Naive thymus-derived CD4-positive, alpha-beta T cell (primary cell): ENCODE measurements at regions not wholly inside any gene's neighbourhood (a gene's known extent, or its start where the extent isn't known, plus 50 kb on each side); places are given as distances from the start of the nearest gene placed in this dataset.

ENCODE experiments used
- ATAC-seq: fragments of 150-1000 bp; cut with Tn5 transposase; 2 replicates; pipeline ENCODE4 v1.10.0; 2021; ENCODE audit warnings: mild to moderate bottlenecking, moderate library complexity
- CTCF ChIA-PET: fragments of 350-600 bp; sonication (Branson Sonifier 250); formaldehyde crosslinking; loops from one replicate; lab custom pipeline; 2021; ENCODE audit warnings: antibody characterized with exemption; lab: Charles Lee
- POLR2A ChIA-PET: fragments of 350-600 bp; sonication (Branson Sonifier 250); formaldehyde crosslinking; loops from one replicate; lab custom pipeline; 2021; ENCODE audit warnings: antibody characterized with exemption, inconsistent platforms; lab: Charles Lee
- DNase-seq, 9 donors: peaks; one replicate each; pipeline versions ENCODE4 v3.0.0 to v3.0.0-alpha.2; 2020 to 2022; ENCODE audit warnings: mixed read lengths in 1 of 9
- H3K27ac ChIP-seq: one replicate; pipeline ENCODE4 v1.7.0; 2013; ENCODE audit warnings: mild to moderate bottlenecking, low read depth, low read length, moderate library complexity
- H3K27me3 ChIP-seq, 2 donors: one replicate each; pipeline ENCODE4 v1.7.0; 2013; ENCODE audit warnings: low read length in 2 of 2, mild to moderate bottlenecking in 2 of 2, moderate library complexity in 2 of 2; ENCODE audit not compliant: control insufficient read depth in 2 of 2, insufficient read depth in 2 of 2
- H3K36me3 ChIP-seq, 3 experiments: 1 replicate in 2 of 3; 2 replicates in 1 of 3; pipeline ENCODE4 v1.7.0; 2013; ENCODE audit warnings: low read length in 3 of 3, mild to moderate bottlenecking in 3 of 3, moderate library complexity in 1 of 3; ENCODE audit not compliant: insufficient read depth in 3 of 3, control insufficient read depth in 2 of 3
- H3K4me1 ChIP-seq, 2 donors: one replicate each; pipeline ENCODE4 v1.7.0; 2013; ENCODE audit warnings: low read length in 2 of 2, mild to moderate bottlenecking in 2 of 2, moderate library complexity in 1 of 2; ENCODE audit not compliant: control insufficient read depth in 2 of 2, insufficient read depth in 2 of 2
- H3K4me3 ChIP-seq: 2 replicates; pipeline ENCODE4 v1.7.0; 2013; ENCODE audit warnings: mild to moderate bottlenecking, low read length
- H3K9me3 ChIP-seq, 3 experiments: 1 replicate in 2 of 3; 2 replicates in 1 of 3; pipeline ENCODE4 v1.7.0; 2013; ENCODE audit warnings: low read length in 3 of 3; ENCODE audit not compliant: control insufficient read depth in 2 of 3
- H3K27ac Mint-ChIP-seq, 9 donors: one replicate each; pipeline ENCODE4 v1.8.0; 2020 to 2022; ENCODE audit warnings: mixed read lengths in 9 of 9, mild to moderate bottlenecking in 8 of 9, moderate library complexity in 5 of 9, inconsistent platforms in 2 of 9
- H3K27me3 Mint-ChIP-seq, 5 donors: one replicate each; pipeline ENCODE4 v1.8.0; 2021 to 2022; ENCODE audit warnings: mixed read lengths in 5 of 5, mild to moderate bottlenecking in 1 of 5
- H3K36me3 Mint-ChIP-seq, 5 donors: one replicate each; pipeline ENCODE4 v1.8.0; 2020 to 2022; ENCODE audit warnings: mixed read lengths in 5 of 5, mild to moderate bottlenecking in 3 of 5, inconsistent platforms in 1 of 5
- H3K4me1 Mint-ChIP-seq, 7 donors: one replicate each; pipeline ENCODE4 v1.8.0; 2020 to 2022; ENCODE audit warnings: mixed read lengths in 7 of 7, mild to moderate bottlenecking in 3 of 7, inconsistent platforms in 1 of 7
- H3K4me3 Mint-ChIP-seq, 10 donors: one replicate each; pipeline ENCODE4 v1.8.0; 2020 to 2022; ENCODE audit warnings: mild to moderate bottlenecking in 10 of 10, mixed read lengths in 10 of 10, moderate library complexity in 6 of 10, inconsistent platforms in 2 of 10
- H3K9me3 Mint-ChIP-seq, 11 donors: one replicate each; pipeline ENCODE4 v1.8.0; 2020 to 2022; ENCODE audit warnings: mixed read lengths in 11 of 11, mild to moderate bottlenecking in 4 of 11, inconsistent platforms in 1 of 11, moderate library complexity in 1 of 11
- intact Hi-C, 2 donors: fragments of 100-400 bp; cut with micrococcal nuclease; formaldehyde crosslinking; loops; one replicate each; pipeline ENCODE4 v1.15.1; 2023

GRCh38 chr11:33536178-33536577, 164.4 kb downstream of the C11orf91 start:
- no peaks in the 10 kb centered on the region for H3K36me3 Mint-ChIP-seq

GRCh38 chr11:33534575-33534974, 166.1 kb downstream of the C11orf91 start:
- DNase-seq (no peak), ATAC-seq (no peak)
- peaks cover 0 to 6% (median 0%) of the 10 kb centered on the region in 11 donors for H3K9me3 Mint-ChIP-seq
- peaks cover 20 to 33% (median 31%) of the 10 kb centered on the region in 5 donors for H3K27me3 Mint-ChIP-seq
- no peaks in the 10 kb centered on the region for H3K36me3 ChIP-seq
- CTCF ChIA-PET = interaction anchor here (1.0 kb wide), 1 partner anchor 12 kb away, joined by 3 read pairs; no protein-coding TSS in a partner anchor
- intact Hi-C loops = no loop called here
- H3K27ac ChIP-seq = no peak overlapping the region
- H3K4me3 Mint-ChIP-seq = no peak overlapping the region
- no peak overlapping the region for H3K4me3 ChIP-seq
- H3K9me3 ChIP-seq = no peaks in the 10 kb centered on the region
- H3K4me1 ChIP-seq = no peaks in the 10 kb centered on the region
- no peak overlapping the region for H3K27ac Mint-ChIP-seq
- H3K27me3 ChIP-seq = no peaks in the 10 kb centered on the region
- POLR2A ChIA-PET = no interaction called here
- no peaks in the 10 kb centered on the region for H3K4me1 Mint-ChIP-seq
- no peaks in the 10 kb centered on the region for H3K36me3 Mint-ChIP-seq

More at GRCh38 chr11:33536178-33536577, 164.4 kb downstream of the C11orf91 start:
- Mint-ChIP-seq H3K27ac (no peak overlapping the region), H3K4me3 (no peak overlapping the region), H3K9me3 (peaks cover 0 to 6% (median 0%) of the 10 kb centered on the region in 11 donors), H3K27me3 (peaks cover 18 to 28% (median 26%) of the 10 kb centered on the region in 5 donors), H3K4me1 (peaks cover 0 to 3% (median 0%) of the 10 kb centered on the region in 7 donors)
- intact Hi-C loops = no loop called here
- Histone ChIP-seq H3K36me3 (no peaks in the 10 kb centered on the region), H3K27me3 (no peaks in the 10 kb centered on the region), H3K9me3 (no peaks in the 10 kb centered on the region), H3K4me3 (no peak overlapping the region), H3K4me1 (no peaks in the 10 kb centered on the region), H3K27ac (no peak overlapping the region)
- DNase-seq (no peak), ATAC-seq (no peak)
- POLR2A ChIA-PET = no interaction called here
- CTCF ChIA-PET = no interaction called here

GRCh38 chr11:33533386-33534052, 167.1 kb downstream of the C11orf91 start:
- Mint-ChIP-seq H3K9me3 (peaks cover 0 to 6% (median 0%) of the 10 kb centered on the region in 11 donors), H3K27me3 (peaks cover 14 to 33% (median 27%) of the 10 kb centered on the region in 5 donors), H3K27ac (no peak overlapping the region), H3K36me3 (no peaks in the 10 kb centered on the region), H3K4me1 (no peaks in the 10 kb centered on the region), H3K4me3 (no peak overlapping the region)
- Histone ChIP-seq H3K9me3 (no peaks in the 10 kb centered on the region), H3K27ac (no peak overlapping the region), H3K4me3 (no peak overlapping the region), H3K27me3 (no peaks in the 10 kb centered on the region), H3K4me1 (no peaks in the 10 kb centered on the region), H3K36me3 (no peaks in the 10 kb centered on the region)
- POLR2A ChIA-PET = no interaction called here
- intact Hi-C loops = no loop called here
- DNase-seq (no peak), ATAC-seq (no peak)
- CTCF ChIA-PET = no interaction called here

- Histone ChIP-seq H3K27me3 (no peaks in the 10 kb centered on the region), H3K9me3 (no peaks in the 10 kb centered on the region), H3K36me3 (no peaks in the 10 kb centered on the region), H3K4me1 (no peaks in the 10 kb centered on the region), H3K27ac (no peak overlapping the region), H3K4me3 (no peak overlapping the region)
- peaks cover 10 to 37% (median 29%) of the 10 kb centered on the region in 5 donors for H3K27me3 Mint-ChIP-seq
- H3K4me3 Mint-ChIP-seq = no peak overlapping the region
- ATAC-seq = no peak
- H3K27ac Mint-ChIP-seq = no peak overlapping the region
- no peaks in the 10 kb centered on the region for H3K4me1 Mint-ChIP-seq
- intact Hi-C loops = no loop called here
- no peak for DNase-seq
- CTCF ChIA-PET = no interaction called here
- no peaks in the 10 kb centered on the region for H3K36me3 Mint-ChIP-seq
- POLR2A ChIA-PET = no interaction called here
- H3K9me3 Mint-ChIP-seq = peaks cover 0 to 11% (median 5%) of the 10 kb centered on the region in 11 donors
Measured at GRCh38 chr11:33532720-33533385, 167.8 kb downstream of the C11orf91 start.

GRCh38 chr11:33532257-33532656, 168.4 kb downstream of the C11orf91 start:
- Mint-ChIP-seq H3K4me3 (no peak overlapping the region), H3K9me3 (peaks cover 0 to 17% (median 6%) of the 10 kb centered on the region in 11 donors), H3K4me1 (no peaks in the 10 kb centered on the region), H3K36me3 (no peaks in the 10 kb centered on the region), H3K27me3 (peaks cover 9 to 40% (median 30%) of the 10 kb centered on the region in 5 donors), H3K27ac (no peak overlapping the region)
- no peaks in the 10 kb centered on the region for H3K27me3 ChIP-seq
- no peaks in the 10 kb centered on the region for H3K4me1 ChIP-seq
- ATAC-seq (no peak), DNase-seq (no peak)
- H3K9me3 ChIP-seq = no peaks in the 10 kb centered on the region
- CTCF ChIA-PET = no interaction called here
- POLR2A ChIA-PET = no interaction called here
- H3K27ac ChIP-seq = no peak overlapping the region
- intact Hi-C loops = no loop called here
- no peaks in the 10 kb centered on the region for H3K36me3 ChIP-seq
- no peak overlapping the region for H3K4me3 ChIP-seq

GRCh38 chr11:33531743-33532181, 168.9 kb downstream of the C11orf91 start:
- peaks cover 9 to 36% (median 28%) of the 10 kb centered on the region in 5 donors for H3K27me3 Mint-ChIP-seq
- ATAC-seq (no peak), DNase-seq (no peak)
- CTCF ChIA-PET = no interaction called here
- Histone ChIP-seq H3K4me3 (no peak overlapping the region), H3K36me3 (no peaks in the 10 kb centered on the region), H3K4me1 (no peaks in the 10 kb centered on the region), H3K27ac (no peak overlapping the region), H3K27me3 (no peaks in the 10 kb centered on the region), H3K9me3 (no peaks in the 10 kb centered on the region)
- peaks cover 4 to 22% (median 9%) of the 10 kb centered on the region in 11 donors for H3K9me3 Mint-ChIP-seq
- no peaks in the 10 kb centered on the region for H3K4me1 Mint-ChIP-seq
- POLR2A ChIA-PET = no interaction called here
- H3K27ac Mint-ChIP-seq = no peak overlapping the region
- no peaks in the 10 kb centered on the region for H3K36me3 Mint-ChIP-seq
- H3K4me3 Mint-ChIP-seq = no peak overlapping the region
- intact Hi-C loops = no loop called here
